Cardiac fibroblast (primary cell): ENCODE measurements at regions not wholly inside any gene's neighbourhood (a gene's known extent, or its start where the extent isn't known, plus 50 kb on each side); places are given as distances from the start of the nearest gene placed in this dataset.

Source experiments
- DNase-seq, 2 donors: peaks; one replicate each; pipeline versions ENCODE4 v3.0.0 to v3.0.0-alpha.2; 2010; ENCODE audit warnings: low read depth in 2 of 2
- H3K4me3 ChIP-seq, 2 donors: replicated peaks in 1 of 2; 1 replicate in 1 of 2; 2 replicates in 1 of 2; pipeline ENCODE4 v1.5.1; 2011; ENCODE audit warnings: low read depth in 2 of 2, low read length in 2 of 2, mild to moderate bottlenecking in 2 of 2, moderate library complexity in 1 of 2
- TF ChIP-seq, protein P1 (sequence below): IDR thresholded peaks from one replicate; pipeline ENCODE4 v1.5.1; 2011; ENCODE audit warnings: low read depth, mild to moderate bottlenecking, low read length, inconsistent platforms

DNA sequence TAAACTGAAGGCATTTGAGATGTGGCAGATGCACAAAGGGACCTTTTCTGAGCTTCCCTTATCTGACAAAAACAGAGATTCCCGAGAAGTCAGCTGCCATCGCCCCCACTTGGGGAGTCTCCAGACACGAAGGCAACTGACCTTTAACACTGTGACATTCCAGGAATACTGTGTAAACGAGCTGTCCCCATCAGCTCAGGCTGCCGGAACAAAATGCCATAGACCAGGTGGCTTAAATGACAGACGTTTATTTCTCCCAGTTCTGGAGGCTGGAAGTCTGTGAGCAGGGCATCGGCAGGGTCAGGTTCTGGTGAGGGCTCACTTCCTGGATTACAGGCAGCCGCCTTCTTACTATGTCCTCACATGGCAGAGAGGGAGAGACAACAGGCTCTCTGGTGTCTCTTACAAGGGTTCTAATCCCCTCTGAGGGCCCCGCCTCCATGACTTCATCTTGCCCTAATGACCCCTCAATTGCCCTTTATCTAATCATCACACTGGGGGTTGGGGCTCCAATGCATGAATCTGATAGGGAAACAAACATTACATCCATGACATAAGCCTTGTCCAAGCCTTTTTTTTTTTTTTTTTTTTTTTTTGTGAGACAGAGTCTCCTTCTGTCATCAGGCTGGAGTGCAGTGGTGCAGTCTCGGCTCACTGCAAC lies 178.5 kb upstream of the RPL38 start:
- TF ChIP-seq, protein P1, sequence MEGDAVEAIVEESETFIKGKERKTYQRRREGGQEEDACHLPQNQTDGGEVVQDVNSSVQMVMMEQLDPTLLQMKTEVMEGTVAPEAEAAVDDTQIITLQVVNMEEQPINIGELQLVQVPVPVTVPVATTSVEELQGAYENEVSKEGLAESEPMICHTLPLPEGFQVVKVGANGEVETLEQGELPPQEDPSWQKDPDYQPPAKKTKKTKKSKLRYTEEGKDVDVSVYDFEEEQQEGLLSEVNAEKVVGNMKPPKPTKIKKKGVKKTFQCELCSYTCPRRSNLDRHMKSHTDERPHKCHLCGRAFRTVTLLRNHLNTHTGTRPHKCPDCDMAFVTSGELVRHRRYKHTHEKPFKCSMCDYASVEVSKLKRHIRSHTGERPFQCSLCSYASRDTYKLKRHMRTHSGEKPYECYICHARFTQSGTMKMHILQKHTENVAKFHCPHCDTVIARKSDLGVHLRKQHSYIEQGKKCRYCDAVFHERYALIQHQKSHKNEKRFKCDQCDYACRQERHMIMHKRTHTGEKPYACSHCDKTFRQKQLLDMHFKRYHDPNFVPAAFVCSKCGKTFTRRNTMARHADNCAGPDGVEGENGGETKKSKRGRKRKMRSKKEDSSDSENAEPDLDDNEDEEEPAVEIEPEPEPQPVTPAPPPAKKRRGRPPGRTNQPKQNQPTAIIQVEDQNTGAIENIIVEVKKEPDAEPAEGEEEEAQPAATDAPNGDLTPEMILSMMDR = no peak

DNA sequence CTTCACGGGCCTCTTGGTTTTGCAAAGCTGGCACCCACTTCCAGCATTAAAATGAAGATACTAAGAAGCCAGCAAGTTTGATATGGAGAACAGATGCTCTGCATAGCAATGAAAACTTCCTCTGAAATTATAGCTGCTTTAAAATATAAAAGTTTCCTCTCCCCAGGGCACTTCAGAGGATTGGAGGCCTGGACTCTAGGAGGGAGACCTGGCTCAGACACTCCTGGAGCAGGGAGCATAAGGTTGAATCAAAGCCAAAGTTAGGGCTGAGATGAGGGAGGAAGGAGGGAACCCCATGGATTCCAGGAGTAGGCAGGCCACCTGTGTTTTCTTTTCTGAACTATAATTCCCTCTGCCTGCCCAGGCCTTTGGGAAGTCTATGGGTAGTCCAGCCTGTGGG lies 176.0 kb upstream of the RPL38 start:
- no peak overlapping the region for H3K4me3 ChIP-seq
- DNase-seq = no peak
- TF ChIP-seq, protein P1 = no peak

More for the DNA sequence above, 178.5 kb upstream of the RPL38 start:
- no peak overlapping the region for H3K4me3 ChIP-seq
- DNase-seq = no peak

DNA sequence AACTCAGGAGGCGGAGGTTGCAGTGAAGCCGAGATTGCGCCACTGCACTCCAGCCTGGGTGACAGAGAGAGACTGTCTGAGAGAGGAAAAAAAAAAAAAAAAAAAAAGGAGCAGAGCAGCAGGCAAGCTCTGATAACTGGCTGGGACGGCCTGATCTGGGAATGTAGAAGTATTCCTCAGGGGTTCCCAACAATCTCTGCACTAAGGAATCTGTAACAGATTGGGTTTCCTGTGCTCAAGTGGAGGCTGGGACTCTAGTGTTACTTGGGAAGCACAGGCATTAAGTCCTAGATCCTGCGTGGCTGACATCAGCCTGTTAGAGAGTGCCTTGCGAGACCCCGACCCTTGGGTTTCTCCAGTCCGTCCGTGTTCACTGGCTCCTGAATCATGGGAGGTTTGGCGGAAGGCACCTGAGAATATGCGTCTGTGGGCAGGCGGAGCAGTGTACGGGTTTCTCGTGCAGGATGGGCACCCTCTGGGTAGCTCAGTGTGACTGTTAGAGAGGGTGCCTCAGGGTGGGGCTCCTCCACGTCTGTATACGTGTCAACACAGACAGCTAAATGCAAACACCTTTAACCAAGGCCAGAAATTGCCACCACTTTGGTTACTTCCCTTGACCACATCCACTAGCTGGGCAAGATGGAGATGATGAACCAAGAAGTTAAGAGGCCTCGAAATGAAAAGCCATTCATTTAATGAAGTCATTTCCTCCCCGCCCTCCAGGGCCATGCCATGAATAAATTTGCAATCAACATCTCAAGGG lies 174.9 kb upstream of the RPL38 start:
- H3K4me3 ChIP-seq = no peak overlapping the region
- no peak for DNase-seq
- TF ChIP-seq, protein P1 = no peak

DNA sequence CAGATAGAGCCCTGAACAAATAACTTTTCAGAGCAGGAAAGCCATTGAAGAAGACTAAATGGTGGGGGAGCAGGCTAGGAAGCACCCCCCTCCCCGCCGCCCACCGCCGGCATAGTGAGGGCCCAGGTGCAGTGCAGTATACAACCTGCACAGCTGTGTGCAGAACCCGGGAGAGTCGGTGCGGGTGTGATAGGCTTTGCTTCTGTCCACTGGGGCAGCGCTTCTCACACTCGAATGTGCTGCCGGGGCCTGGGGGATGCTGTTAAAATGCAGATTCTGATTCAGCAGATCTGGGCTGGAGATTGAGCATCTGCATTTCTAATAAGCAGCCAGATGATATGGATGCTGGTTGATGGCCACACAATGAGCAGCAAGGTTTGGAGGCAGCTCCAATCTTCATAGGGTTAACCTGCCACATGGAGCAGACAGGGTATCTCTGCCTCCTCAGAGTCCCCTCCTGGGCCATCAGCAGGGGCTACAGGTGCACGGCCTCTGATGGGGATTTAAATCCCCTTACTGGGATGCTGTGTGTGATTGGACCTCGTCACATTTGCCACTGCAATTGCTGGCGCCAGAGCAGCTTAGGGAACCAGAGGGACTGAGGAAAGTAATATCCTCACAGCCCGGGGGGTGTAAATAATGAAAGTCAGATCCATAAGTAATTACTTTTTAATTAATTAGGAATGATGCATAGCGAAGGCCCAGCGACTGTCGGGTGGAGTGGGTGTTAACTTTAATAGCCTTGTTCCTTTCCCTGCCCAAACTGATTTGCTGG lies 172.0 kb upstream of the RPL38 start:
- no peak overlapping the region for H3K4me3 ChIP-seq
- TF ChIP-seq, protein P1 = no peak
- DNase-seq = no peak

DNA sequence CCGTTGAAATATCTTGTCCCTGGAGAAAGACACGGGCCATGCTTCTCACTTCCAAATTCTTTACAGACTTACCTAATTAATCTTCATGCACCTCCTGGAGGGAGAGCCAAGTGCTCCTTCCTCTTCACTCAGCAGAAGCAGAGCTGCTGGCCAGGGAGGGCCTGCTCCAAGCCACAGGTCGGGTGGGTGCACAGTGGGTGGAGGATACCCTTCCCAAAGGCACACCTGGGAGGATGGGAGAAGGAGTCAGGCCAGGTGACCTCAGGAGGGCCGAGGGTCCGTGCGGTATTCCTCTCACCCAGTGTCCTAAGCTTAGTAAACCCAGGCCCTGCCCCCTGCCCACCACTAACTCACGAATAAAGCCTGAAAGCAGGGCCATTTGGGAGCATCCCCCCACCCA lies 171.3 kb upstream of the RPL38 start:
- no peak for DNase-seq
- no peak overlapping the region for H3K4me3 ChIP-seq
- TF ChIP-seq, protein P1 = no peak

DNA sequence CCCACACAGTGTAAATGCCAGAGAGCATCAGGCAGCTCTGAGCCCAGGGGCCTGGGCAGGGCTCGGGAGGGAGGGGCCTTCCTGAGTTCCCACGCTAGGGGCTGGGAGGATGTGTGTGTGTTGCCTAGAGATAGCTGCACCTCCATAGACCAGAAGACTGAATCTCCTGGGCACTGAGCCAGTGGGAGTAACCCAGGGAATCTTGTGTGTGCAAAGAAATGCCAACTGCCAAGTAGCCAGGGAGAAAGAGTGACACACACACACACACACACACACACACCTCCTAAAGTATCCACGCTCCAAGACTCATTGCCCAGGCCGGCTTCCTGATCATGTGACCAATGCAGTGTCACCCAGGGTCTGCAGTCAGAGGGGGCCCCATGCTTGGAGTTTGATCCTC lies 166.2 kb upstream of the RPL38 start:
- peak in 1 of 2 donors; percentile 13 for DNase-seq
- TF ChIP-seq, protein P1 = no peak
- H3K4me3 ChIP-seq = no peak overlapping the region
